HEK293 (cell line): ENCODE measurements at regions not wholly inside any gene's neighbourhood (a gene's known extent, or its start where the extent isn't known, plus 50 kb on each side); places are given as distances from the start of the nearest gene placed in this dataset.

Experiments
- CTCF ChIA-PET: fragments of 350-600 bp; formaldehyde crosslinking; extraction: SDS; loops from one replicate; lab custom pipeline; 2021; ENCODE audit warnings: antibody characterized with exemption; lab: Yijun Ruan, JAX
- POLR2A ChIA-PET: fragments of 300-600 bp; formaldehyde crosslinking; extraction: SDS; loops from one replicate; lab custom pipeline; 2020; ENCODE audit warnings: antibody characterized with exemption, inconsistent platforms; lab: Yijun Ruan, JAX
- H3K27ac ChIP-seq: fragments of 200-500 bp; sonication (Bioruptor generic); 2 replicates; pipeline ENCODE4 v1.5.1; 2014; ENCODE audit warnings: low read depth, low read length, control low read depth, inconsistent platforms; ENCODE audit errors: extremely low read depth
- H3K36me3 ChIP-seq, 2 experiments: fragments of 200-500 bp in 1 of 2; sonication (Bioruptor generic) in 1 of 2; 1 replicate in 1 of 2; 2 replicates in 1 of 2; pipeline ENCODE4 v1.5.1; 2014 to 2017; ENCODE audit warnings: inconsistent platforms in 2 of 2, low read length in 2 of 2; ENCODE audit not compliant: control insufficient read depth in 2 of 2, insufficient read depth in 1 of 2
- H3K4me1 ChIP-seq: fragments of 200-500 bp; sonication (Bioruptor generic); 2 replicates; pipeline ENCODE4 v1.5.1; 2014; ENCODE audit warnings: mild to moderate bottlenecking, low read length, inconsistent platforms; ENCODE audit not compliant: control insufficient read depth, insufficient read depth
- H3K4me3 ChIP-seq: 2 replicates; pipeline ENCODE4 v1.5.1; 2011; ENCODE audit warnings: low read depth, mild to moderate bottlenecking, control low read depth, low read length, moderate library complexity
- H3K9me3 ChIP-seq: fragments of 200-500 bp; sonication (Bioruptor generic); 2 replicates; pipeline ENCODE4 v1.5.1; 2014; ENCODE audit warnings: low read depth, low read length, inconsistent platforms; ENCODE audit not compliant: control insufficient read depth, insufficient read depth
- ATF2 ChIP-seq: fragments of 450-650 bp; formaldehyde crosslinking; IDR thresholded peaks from 2 replicates; pipeline ENCODE4 v1.5.1; 2016; ENCODE audit warnings: missing biosample characterization, missing genetic modification characterization, low read depth
- GLI2 ChIP-seq: fragments of 450-650 bp; formaldehyde crosslinking; IDR thresholded peaks from 2 replicates; pipeline ENCODE4; 2017; ENCODE audit warnings: missing biosample characterization, missing genetic modification characterization, low read depth, borderline replicate concordance
- KLF8 ChIP-seq: fragments of 450-650 bp; formaldehyde crosslinking; IDR thresholded peaks from 2 replicates; pipeline ENCODE4 v1.5.1; 2016; ENCODE audit warnings: missing biosample characterization, missing genetic modification characterization
- OVOL3 ChIP-seq: fragments of 450-650 bp; formaldehyde crosslinking; IDR thresholded peaks from 2 replicates; pipeline ENCODE4 v1.5.1; 2016; ENCODE audit warnings: missing biosample characterization, missing genetic modification characterization
- PBX3 ChIP-seq: sonication (generic); formaldehyde crosslinking; IDR thresholded peaks from 2 replicates; pipeline ENCODE4 v1.8.1; 2022; ENCODE audit warnings: mild to moderate bottlenecking, moderate library complexity, missing genetic modification reagents
- ZNF133 ChIP-seq: fragments of 450-650 bp; formaldehyde crosslinking; IDR thresholded peaks from 2 replicates; pipeline ENCODE4 v1.5.1; 2016; ENCODE audit warnings: missing biosample characterization, missing genetic modification characterization
- ZNF169 ChIP-seq: fragments of 450-650 bp; formaldehyde crosslinking; IDR thresholded peaks from 2 replicates; pipeline ENCODE4 v1.5.1; 2016; ENCODE audit warnings: missing biosample characterization, missing genetic modification characterization
- ZNF184 ChIP-seq: fragments of 450-650 bp; IDR thresholded peaks from 2 replicates; pipeline ENCODE4 v1.5.1; 2018; ENCODE audit warnings: missing biosample characterization, mild to moderate bottlenecking, missing genetic modification characterization
- ZNF2 ChIP-seq: fragments of 450-650 bp; formaldehyde crosslinking; IDR thresholded peaks from 2 replicates; pipeline ENCODE4 v1.5.1; 2016; ENCODE audit warnings: missing biosample characterization, missing genetic modification characterization
- ZNF324 ChIP-seq: fragments of 450-650 bp; formaldehyde crosslinking; IDR thresholded peaks from 2 replicates; pipeline ENCODE4 v1.5.1; 2016; ENCODE audit warnings: missing biosample characterization, missing genetic modification characterization
- ZNF366 ChIP-seq: fragments of 450-650 bp; formaldehyde crosslinking; conservative IDR thresholded peaks from 2 replicates; pipeline ENCODE4 v1.5.1; 2016; ENCODE audit warnings: missing biosample characterization, missing genetic modification characterization
- ZNF404 ChIP-seq: fragments of 450-650 bp; formaldehyde crosslinking; IDR thresholded peaks from 2 replicates; pipeline ENCODE4 v1.5.1; 2017; ENCODE audit warnings: missing biosample characterization, missing genetic modification characterization
- ZNF433 ChIP-seq: fragments of 450-650 bp; formaldehyde crosslinking; IDR thresholded peaks from 2 replicates; pipeline ENCODE4 v1.5.1; 2016; ENCODE audit warnings: missing biosample characterization, missing genetic modification characterization, low read depth
- ZNF473 ChIP-seq: fragments of 450-650 bp; formaldehyde crosslinking; IDR thresholded peaks from 2 replicates; pipeline ENCODE4 v1.5.1; 2017; ENCODE audit warnings: missing biosample characterization, missing genetic modification characterization
- ZNF510 ChIP-seq: fragments of 450-650 bp; formaldehyde crosslinking; IDR thresholded peaks from 2 replicates; pipeline ENCODE4 v1.5.1; 2018; ENCODE audit warnings: mild to moderate bottlenecking, missing genetic modification characterization, missing biosample characterization; ENCODE audit not compliant: insufficient replicate concordance
- ZNF555 ChIP-seq: fragments of 450-650 bp; formaldehyde crosslinking; conservative IDR thresholded peaks from 2 replicates; pipeline ENCODE4 v1.5.1; 2017; ENCODE audit warnings: missing biosample characterization, mild to moderate bottlenecking, missing genetic modification characterization, inconsistent platforms
- TF ChIP-seq, protein P1 (sequence below): fragments of 450-650 bp; formaldehyde crosslinking; IDR thresholded peaks from 2 replicates; pipeline ENCODE4 v1.5.1; 2016; ENCODE audit warnings: missing biosample characterization, missing genetic modification characterization
- TF ChIP-seq, protein P2 (sequence below): fragments of 450-650 bp; IDR thresholded peaks from 2 replicates; pipeline ENCODE4 v1.5.1; 2018; ENCODE audit warnings: missing biosample characterization, mild to moderate bottlenecking, missing genetic modification characterization
- TF ChIP-seq, protein P3 (sequence below): fragments of 450-650 bp; formaldehyde crosslinking; optimal IDR thresholded peaks from 2 replicates; pipeline ENCODE3; 2016; ENCODE audit warnings: missing biosample characterization, mild to moderate bottlenecking, missing genetic modification characterization

DNA sequence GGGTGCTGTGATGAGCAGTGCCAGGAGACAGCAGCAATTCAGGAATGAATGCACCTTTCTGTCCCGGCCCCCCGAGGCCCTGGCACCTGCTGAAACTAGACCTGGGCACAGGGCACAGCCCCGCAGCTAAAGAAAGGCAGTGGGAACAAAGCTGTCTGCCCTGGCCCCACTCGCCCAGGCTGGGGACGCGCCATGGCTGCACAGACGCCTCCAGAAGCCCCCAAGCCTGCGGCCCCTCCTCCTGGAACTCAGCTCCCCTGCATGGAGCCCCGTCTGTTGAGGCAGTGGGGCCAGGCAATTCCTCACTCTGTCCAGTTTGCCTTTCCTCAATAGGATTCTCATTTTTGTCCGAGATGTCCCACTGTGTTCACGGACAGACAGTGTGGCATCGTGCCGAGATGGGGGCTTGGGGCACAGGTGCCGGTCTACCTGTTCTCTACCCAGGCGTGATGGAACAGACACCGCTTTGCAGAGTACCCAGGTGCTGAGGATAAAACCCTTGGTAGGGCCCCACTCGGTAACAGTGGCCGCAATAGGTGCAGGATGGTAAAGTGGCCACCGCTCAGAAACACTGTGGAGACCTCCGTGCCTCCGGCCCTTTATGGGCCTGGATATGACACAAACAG lies 146.5 kb upstream of the SOX1 start (continued):
- TF ChIP-seq PBX3 (CRISPR knock-in tag) (no peak), ATF2 (no peak), GLI2 (tag by site-specific recombination) (no peak), ZNF433 (tag by site-specific recombination) (no peak), ZNF510 (tag by site-specific recombination) (no peak), ZNF473 (tag by site-specific recombination) (no peak), OVOL3 (tag by site-specific recombination) (no peak), ZNF169 (tag by site-specific recombination) (no peak)
- TF ChIP-seq, protein P1, sequence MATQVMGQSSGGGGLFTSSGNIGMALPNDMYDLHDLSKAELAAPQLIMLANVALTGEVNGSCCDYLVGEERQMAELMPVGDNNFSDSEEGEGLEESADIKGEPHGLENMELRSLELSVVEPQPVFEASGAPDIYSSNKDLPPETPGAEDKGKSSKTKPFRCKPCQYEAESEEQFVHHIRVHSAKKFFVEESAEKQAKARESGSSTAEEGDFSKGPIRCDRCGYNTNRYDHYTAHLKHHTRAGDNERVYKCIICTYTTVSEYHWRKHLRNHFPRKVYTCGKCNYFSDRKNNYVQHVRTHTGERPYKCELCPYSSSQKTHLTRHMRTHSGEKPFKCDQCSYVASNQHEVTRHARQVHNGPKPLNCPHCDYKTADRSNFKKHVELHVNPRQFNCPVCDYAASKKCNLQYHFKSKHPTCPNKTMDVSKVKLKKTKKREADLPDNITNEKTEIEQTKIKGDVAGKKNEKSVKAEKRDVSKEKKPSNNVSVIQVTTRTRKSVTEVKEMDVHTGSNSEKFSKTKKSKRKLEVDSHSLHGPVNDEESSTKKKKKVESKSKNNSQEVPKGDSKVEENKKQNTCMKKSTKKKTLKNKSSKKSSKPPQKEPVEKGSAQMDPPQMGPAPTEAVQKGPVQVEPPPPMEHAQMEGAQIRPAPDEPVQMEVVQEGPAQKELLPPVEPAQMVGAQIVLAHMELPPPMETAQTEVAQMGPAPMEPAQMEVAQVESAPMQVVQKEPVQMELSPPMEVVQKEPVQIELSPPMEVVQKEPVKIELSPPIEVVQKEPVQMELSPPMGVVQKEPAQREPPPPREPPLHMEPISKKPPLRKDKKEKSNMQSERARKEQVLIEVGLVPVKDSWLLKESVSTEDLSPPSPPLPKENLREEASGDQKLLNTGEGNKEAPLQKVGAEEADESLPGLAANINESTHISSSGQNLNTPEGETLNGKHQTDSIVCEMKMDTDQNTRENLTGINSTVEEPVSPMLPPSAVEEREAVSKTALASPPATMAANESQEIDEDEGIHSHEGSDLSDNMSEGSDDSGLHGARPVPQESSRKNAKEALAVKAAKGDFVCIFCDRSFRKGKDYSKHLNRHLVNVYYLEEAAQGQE (tag by site-specific recombination): no peak

GRCh38 chr13:111920932-111921705 lies 145.8 kb upstream of the SOX1 start:
- ChIA-PET POLR2A (no interaction called here), CTCF (no interaction called here)
- H3K9me3 ChIP-seq: no peaks in the 10 kb centered on the region
- H3K27ac ChIP-seq: no peak overlapping the region
- no peak overlapping the region for H3K4me3 ChIP-seq
- no peaks in the 10 kb centered on the region for H3K36me3 ChIP-seq
- H3K4me1 ChIP-seq: no peaks in the 10 kb centered on the region
- TF ChIP-seq KLF8: no peak
- no peak for TF ChIP-seq ZNF324
- TF ChIP-seq, protein P2, sequence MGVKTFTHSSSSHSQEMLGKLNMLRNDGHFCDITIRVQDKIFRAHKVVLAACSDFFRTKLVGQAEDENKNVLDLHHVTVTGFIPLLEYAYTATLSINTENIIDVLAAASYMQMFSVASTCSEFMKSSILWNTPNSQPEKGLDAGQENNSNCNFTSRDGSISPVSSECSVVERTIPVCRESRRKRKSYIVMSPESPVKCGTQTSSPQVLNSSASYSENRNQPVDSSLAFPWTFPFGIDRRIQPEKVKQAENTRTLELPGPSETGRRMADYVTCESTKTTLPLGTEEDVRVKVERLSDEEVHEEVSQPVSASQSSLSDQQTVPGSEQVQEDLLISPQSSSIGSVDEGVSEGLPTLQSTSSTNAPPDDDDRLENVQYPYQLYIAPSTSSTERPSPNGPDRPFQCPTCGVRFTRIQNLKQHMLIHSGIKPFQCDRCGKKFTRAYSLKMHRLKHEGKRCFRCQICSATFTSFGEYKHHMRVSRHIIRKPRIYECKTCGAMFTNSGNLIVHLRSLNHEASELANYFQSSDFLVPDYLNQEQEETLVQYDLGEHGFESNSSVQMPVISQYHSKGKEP (tag by site-specific recombination): no peak
- no peak for TF ChIP-seq ZNF2 (tag by site-specific recombination)
- no peak for TF ChIP-seq ZNF184
- no peak for TF ChIP-seq ZNF404
- TF ChIP-seq, protein P3, sequence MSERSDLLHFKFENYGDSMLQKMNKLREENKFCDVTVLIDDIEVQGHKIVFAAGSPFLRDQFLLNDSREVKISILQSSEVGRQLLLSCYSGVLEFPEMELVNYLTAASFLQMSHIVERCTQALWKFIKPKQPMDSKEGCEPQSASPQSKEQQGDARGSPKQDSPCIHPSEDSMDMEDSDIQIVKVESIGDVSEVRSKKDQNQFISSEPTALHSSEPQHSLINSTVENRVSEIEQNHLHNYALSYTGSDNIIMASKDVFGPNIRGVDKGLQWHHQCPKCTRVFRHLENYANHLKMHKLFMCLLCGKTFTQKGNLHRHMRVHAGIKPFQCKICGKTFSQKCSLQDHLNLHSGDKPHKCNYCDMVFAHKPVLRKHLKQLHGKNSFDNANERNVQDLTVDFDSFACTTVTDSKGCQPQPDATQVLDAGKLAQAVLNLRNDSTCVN (tag by site-specific recombination): no peak
- no peak for TF ChIP-seq ZNF366 (tag by site-specific recombination)
- TF ChIP-seq ZNF555: no peak
- TF ChIP-seq ZNF133 (tag by site-specific recombination): no peak
